Osteoblast (primary cell): ENCODE measurements at regions not wholly inside any gene's neighbourhood (a gene's known extent, or its start where the extent isn't known, plus 50 kb on each side); places are given as distances from the start of the nearest gene placed in this dataset.

ENCODE experiments used
- DNase-seq: peaks from one replicate; pipeline ENCODE4 v3.0.0; 2011; ENCODE audit warnings: low spot score, mixed read lengths; ENCODE audit not compliant: insufficient read length; ENCODE audit errors: missing footprints
- H2AFZ ChIP-seq: 2 replicates; pipeline ENCODE4 v1.6.0; 2011; ENCODE audit warnings: mild to moderate bottlenecking, low read length
- H3K27ac ChIP-seq: 2 replicates; pipeline ENCODE4 v1.5.1; 2011; ENCODE audit warnings: mild to moderate bottlenecking, low read depth, low read length, moderate library complexity
- H3K27me3 ChIP-seq: 2 replicates; pipeline ENCODE4 v1.6.0; 2012; ENCODE audit warnings: mild to moderate bottlenecking, control low read depth, inconsistent platforms, low read length, moderate library complexity; ENCODE audit not compliant: insufficient read depth
- H3K36me3 ChIP-seq: 2 replicates; pipeline ENCODE4 v1.5.1; 2011; ENCODE audit warnings: mild to moderate bottlenecking, low read length, control low read depth, moderate library complexity; ENCODE audit not compliant: insufficient read depth
- H3K4me1 ChIP-seq: 2 replicates; pipeline ENCODE4 v1.5.1; 2011; ENCODE audit warnings: mild to moderate bottlenecking, low read length, control low read depth, moderate library complexity; ENCODE audit not compliant: insufficient read depth
- H3K4me2 ChIP-seq: 2 replicates; pipeline ENCODE4 v1.6.0; 2011; ENCODE audit warnings: mild to moderate bottlenecking, low read length; ENCODE audit not compliant: insufficient read depth
- H3K4me3 ChIP-seq: fragments of 200-600 bp; sonication (generic); 3 replicates; pipeline ENCODE4 v1.5.1; 2012; ENCODE audit warnings: mild to moderate bottlenecking, low read length, inconsistent platforms; ENCODE audit not compliant: insufficient read depth
- H3K79me2 ChIP-seq: 2 replicates; pipeline ENCODE4 v1.6.0; 2012; ENCODE audit warnings: mild to moderate bottlenecking, low read length, control low read depth, inconsistent platforms; ENCODE audit not compliant: insufficient read depth
- H3K9me3 ChIP-seq: 2 replicates; pipeline ENCODE4 v1.5.1; 2011; ENCODE audit warnings: low read depth, low read length, control low read depth
- H4K20me1 ChIP-seq: 2 replicates; pipeline ENCODE4 v1.6.0; 2012; ENCODE audit warnings: mild to moderate bottlenecking, low read length, control low read depth; ENCODE audit not compliant: insufficient read depth
- TF ChIP-seq, protein P1 (sequence below): IDR thresholded peaks from 2 replicates; pipeline ENCODE4 v1.5.1; 2011; ENCODE audit warnings: mild to moderate bottlenecking, low read depth, low read length, moderate library complexity; ENCODE audit errors: extremely low read depth

DNA sequence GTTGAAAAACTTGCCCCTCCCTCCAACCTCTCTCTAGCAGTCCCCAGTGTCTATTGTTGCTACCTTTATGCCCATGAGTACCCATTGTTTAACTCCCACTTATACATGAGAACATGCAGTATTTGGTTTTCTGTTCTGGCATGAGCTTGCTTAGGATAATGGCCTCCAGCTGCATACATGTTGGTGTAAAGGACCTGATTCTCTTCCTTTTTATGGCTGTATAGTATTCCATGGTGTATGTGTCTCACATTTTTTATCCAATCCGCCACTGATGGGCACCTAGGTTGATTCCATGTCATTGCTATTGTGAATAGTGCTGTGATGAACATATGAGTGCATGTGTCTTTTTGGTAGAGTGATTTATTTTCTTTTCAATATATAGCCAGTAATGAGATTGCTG lies 50.0 kb upstream of the GPC4 start:
- TF ChIP-seq, protein P1, sequence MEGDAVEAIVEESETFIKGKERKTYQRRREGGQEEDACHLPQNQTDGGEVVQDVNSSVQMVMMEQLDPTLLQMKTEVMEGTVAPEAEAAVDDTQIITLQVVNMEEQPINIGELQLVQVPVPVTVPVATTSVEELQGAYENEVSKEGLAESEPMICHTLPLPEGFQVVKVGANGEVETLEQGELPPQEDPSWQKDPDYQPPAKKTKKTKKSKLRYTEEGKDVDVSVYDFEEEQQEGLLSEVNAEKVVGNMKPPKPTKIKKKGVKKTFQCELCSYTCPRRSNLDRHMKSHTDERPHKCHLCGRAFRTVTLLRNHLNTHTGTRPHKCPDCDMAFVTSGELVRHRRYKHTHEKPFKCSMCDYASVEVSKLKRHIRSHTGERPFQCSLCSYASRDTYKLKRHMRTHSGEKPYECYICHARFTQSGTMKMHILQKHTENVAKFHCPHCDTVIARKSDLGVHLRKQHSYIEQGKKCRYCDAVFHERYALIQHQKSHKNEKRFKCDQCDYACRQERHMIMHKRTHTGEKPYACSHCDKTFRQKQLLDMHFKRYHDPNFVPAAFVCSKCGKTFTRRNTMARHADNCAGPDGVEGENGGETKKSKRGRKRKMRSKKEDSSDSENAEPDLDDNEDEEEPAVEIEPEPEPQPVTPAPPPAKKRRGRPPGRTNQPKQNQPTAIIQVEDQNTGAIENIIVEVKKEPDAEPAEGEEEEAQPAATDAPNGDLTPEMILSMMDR, result no peak
- Histone ChIP-seq H3K4me2 (no peak overlapping the region), H3K9me3 (no peaks in the 10 kb centered on the region), H3K36me3 (no peaks in the 10 kb centered on the region), H3K27me3 (no peaks in the 10 kb centered on the region), H3K27ac (no peak overlapping the region), H2AFZ (no peak overlapping the region), H3K79me2 (no peaks in the 10 kb centered on the region), H4K20me1 (no peaks in the 10 kb centered on the region), H3K4me3 (no peak overlapping the region), H3K4me1 (no peaks in the 10 kb centered on the region)
- DNase-seq, result no peak
